ENCODE measurements at regions not wholly inside any gene's neighbourhood (a gene's known extent, or its start where the extent isn't known, plus 50 kb on each side); places are given as distances from the start of the nearest gene placed in this dataset.
"Not testable (repeated sequence)": the region's sequence is repeated elsewhere in the genome, so short reads cannot be mapped to it uniquely, and the experiment has no call there.

- TF ChIP-seq MXI1 (IDR thresholded peaks at IDR 0.05; ENCODE audit: low read depth, low read length); RB1 (IDR thresholded peaks at IDR 0.05; ENCODE audit: borderline replicate concordance); SUZ12 (IDR thresholded peaks at IDR 0.05; ENCODE audit: unreplicated experiment); HCFC1 (IDR thresholded peaks at IDR 0.05; ENCODE audit: low read length): not testable (repeated sequence)
Observed at GRCh38 chr20:48213635-48214034, 428.4 kb upstream of the SULF2 start.
